Hepatocyte (in vitro differentiated cells): ENCODE measurements at regions not wholly inside any gene's neighbourhood (a gene's known extent, or its start where the extent isn't known, plus 50 kb on each side); places are given as distances from the start of the nearest gene placed in this dataset.

Source experiments
- DNase-seq: peaks from one replicate; pipeline ENCODE4 v3.0.0-alpha.2; 2016; ENCODE audit warnings: low spot score
- H2AFZ ChIP-seq: fragments of 200-600 bp; sonication (generic); 2 replicates; pipeline ENCODE4 v1.6.0; 2016; ENCODE audit warnings: antibody characterized with exemption, mild to moderate bottlenecking
- H3K27ac ChIP-seq: fragments of 200-600 bp; sonication (generic); 2 replicates; pipeline ENCODE4 v1.5.1; 2016; ENCODE audit warnings: mild to moderate bottlenecking
- H3K27me3 ChIP-seq: fragments of 200-600 bp; sonication (generic); 2 replicates; pipeline ENCODE4 v1.6.1; 2016
- H3K36me3 ChIP-seq: fragments of 200-600 bp; sonication (generic); replicated peaks from 2 replicates; pipeline ENCODE4 v1.5.1; 2016; ENCODE audit warnings: low read depth; ENCODE audit not compliant: insufficient read depth
- H3K4me1 ChIP-seq: fragments of 200-600 bp; sonication (generic); 2 replicates; pipeline ENCODE4 v1.5.1; 2016; ENCODE audit warnings: mild to moderate bottlenecking, moderate library complexity; ENCODE audit not compliant: insufficient read depth
- H3K4me2 ChIP-seq: fragments of 200-600 bp; sonication (generic); 2 replicates; pipeline ENCODE4 v1.6.0; 2016
- H3K4me3 ChIP-seq: fragments of 200-600 bp; sonication (generic); 2 replicates; pipeline ENCODE4 v1.5.1; 2016; ENCODE audit warnings: mild to moderate bottlenecking
- H3K79me2 ChIP-seq: fragments of 200-600 bp; sonication (generic); 2 replicates; pipeline ENCODE4 v1.6.0; 2017; ENCODE audit warnings: mild to moderate bottlenecking
- H3K9me2 ChIP-seq: fragments of 200-600 bp; sonication (generic); replicated peaks from 2 replicates; pipeline ENCODE4 v1.6.0; 2017; ENCODE audit warnings: mild to moderate bottlenecking; ENCODE audit not compliant: insufficient read depth
- H3K9me3 ChIP-seq: fragments of 200-600 bp; sonication (generic); 2 replicates; pipeline ENCODE4 v1.5.1; 2016; ENCODE audit warnings: low read depth, mild to moderate bottlenecking
- H4K20me1 ChIP-seq: fragments of 200-600 bp; sonication (generic); 2 replicates; pipeline ENCODE4 v1.6.0; 2016; ENCODE audit warnings: mild to moderate bottlenecking; ENCODE audit not compliant: insufficient read depth, poor library complexity, severe bottlenecking
- CTCF ChIP-seq: fragments of 200-600 bp; sonication (generic); IDR thresholded peaks from 2 replicates; pipeline ENCODE4 v1.5.1; 2016; ENCODE audit warnings: antibody characterized with exemption, mild to moderate bottlenecking; ENCODE audit not compliant: poor library complexity
- EZH2 ChIP-seq: fragments of 200-600 bp; sonication (generic); IDR thresholded peaks from 2 replicates; pipeline ENCODE4 v1.6.1; 2016; ENCODE audit warnings: antibody characterized with exemption, mild to moderate bottlenecking, borderline replicate concordance
- EZH2phosphoT487 ChIP-seq: fragments of 200-600 bp; sonication (generic); IDR thresholded peaks from one replicate; pipeline ENCODE4 v1.6.1; 2018; ENCODE audit warnings: antibody characterized with exemption, mild to moderate bottlenecking, low read depth, moderate library complexity; ENCODE audit not compliant: unreplicated experiment, severe bottlenecking
- WGBS: methylation state at CpG from one replicate; pipeline ENCODE4 v1.1.6; 2016; ENCODE audit warnings: low lambda C conversion rate; ENCODE audit errors: missing lambda C conversion rate; 5-methylcytosine and 5-hydroxymethylcytosine counted together

- Histone ChIP-seq H3K27ac (no peak overlapping the region), H3K27me3 (no peaks in the 10 kb centered on the region)
- TF ChIP-seq CTCF (no peak), EZH2phosphoT487 (no peak), EZH2 (no peak)
Measured at GRCh38 chr7:13225068-13225467, 537.6 kb downstream of the ARL4A start.

GRCh38 chr7:13226385-13226784, 539.0 kb downstream of the ARL4A start:
- H2AFZ ChIP-seq: no peak overlapping the region
- no peak for DNase-seq
- H3K27ac ChIP-seq: no peak overlapping the region
- H3K36me3 ChIP-seq: no peaks in the 10 kb centered on the region
- no peaks in the 10 kb centered on the region for H3K9me2 ChIP-seq
- H3K4me2 ChIP-seq: no peak overlapping the region
- WGBS: 88% methylated on average over 4 of the region's 4 CpGs
- H3K9me3 ChIP-seq: no peaks in the 10 kb centered on the region
- no peak overlapping the region for H3K4me3 ChIP-seq
- H3K79me2 ChIP-seq: no peaks in the 10 kb centered on the region
- no peaks in the 10 kb centered on the region for H3K4me1 ChIP-seq
- no peak for TF ChIP-seq EZH2phosphoT487
- TF ChIP-seq CTCF: no peak
- no peak for TF ChIP-seq EZH2
- H4K20me1 ChIP-seq: no peaks in the 10 kb centered on the region
- H3K27me3 ChIP-seq: no peaks in the 10 kb centered on the region

More at GRCh38 chr7:13225068-13225467, 537.6 kb downstream of the ARL4A start:
- no peak overlapping the region for H3K4me2 ChIP-seq
- H2AFZ ChIP-seq: no peak overlapping the region
- H3K9me3 ChIP-seq: no peaks in the 10 kb centered on the region
- no peaks in the 10 kb centered on the region for H4K20me1 ChIP-seq
- no peaks in the 10 kb centered on the region for H3K4me1 ChIP-seq
- no peak for DNase-seq
- no peaks in the 10 kb centered on the region for H3K79me2 ChIP-seq
- no peaks in the 10 kb centered on the region for H3K36me3 ChIP-seq
- H3K9me2 ChIP-seq: no peaks in the 10 kb centered on the region
- 89% methylated on average over 1 of the region's 1 CpG for WGBS
- no peak overlapping the region for H3K4me3 ChIP-seq

- no peak for DNase-seq
- Histone ChIP-seq H3K4me2 (no peak overlapping the region), H3K36me3 (no peaks in the 10 kb centered on the region), H3K4me1 (no peaks in the 10 kb centered on the region), H3K79me2 (no peaks in the 10 kb centered on the region), H3K27me3 (no peaks in the 10 kb centered on the region), H3K9me3 (no peaks in the 10 kb centered on the region), H2AFZ (no peak overlapping the region), H3K4me3 (no peak overlapping the region), H4K20me1 (no peaks in the 10 kb centered on the region), H3K27ac (no peak overlapping the region), H3K9me2 (no peaks in the 10 kb centered on the region)
- WGBS: 86% methylated on average over 4 of the region's 4 CpGs
- TF ChIP-seq EZH2phosphoT487 (no peak), CTCF (no peak), EZH2 (no peak)
Measured at GRCh38 chr7:13231216-13231615, 543.8 kb downstream of the ARL4A start.

GRCh38 chr7:13235436-13235835, 548.0 kb downstream of the ARL4A start:
- H3K9me3 ChIP-seq: no peaks in the 10 kb centered on the region
- no peak for DNase-seq
- H3K4me2 ChIP-seq: no peak overlapping the region
- H2AFZ ChIP-seq: no peak overlapping the region
- no peaks in the 10 kb centered on the region for H4K20me1 ChIP-seq
- H3K27ac ChIP-seq: no peak overlapping the region
- TF ChIP-seq EZH2 (no peak), EZH2phosphoT487 (no peak), CTCF (no peak)
- no peaks in the 10 kb centered on the region for H3K79me2 ChIP-seq
- H3K4me3 ChIP-seq: no peak overlapping the region
- no peaks in the 10 kb centered on the region for H3K27me3 ChIP-seq
- WGBS: 86% methylated on average over 1 of the region's 1 CpG
- H3K9me2 ChIP-seq: no peaks in the 10 kb centered on the region
- H3K36me3 ChIP-seq: no peaks in the 10 kb centered on the region
- H3K4me1 ChIP-seq: no peaks in the 10 kb centered on the region
